Type B pancreatic cell (in vitro differentiated cells): ENCODE measurements at regions not wholly inside any gene's neighbourhood (a gene's known extent, or its start where the extent isn't known, plus 50 kb on each side); places are given as distances from the start of the nearest gene placed in this dataset.

ENCODE experiments used
- DNase-seq: peaks from one replicate; pipeline ENCODE4 v3.0.0; 2021; ENCODE audit warnings: mixed read lengths; ENCODE audit not compliant: unreplicated experiment; ENCODE audit errors: extremely low spot score
- H3K27ac Mint-ChIP-seq: 2 replicates; pipeline ENCODE4 v1.8.0; 2021; ENCODE audit warnings: mild to moderate bottlenecking, mixed read lengths
- H3K27me3 Mint-ChIP-seq: 2 replicates; pipeline ENCODE4 v1.8.0; 2021; ENCODE audit warnings: mixed read lengths
- H3K36me3 Mint-ChIP-seq: 2 replicates; pipeline ENCODE4 v1.8.0; 2021; ENCODE audit warnings: mixed read lengths
- H3K4me1 Mint-ChIP-seq: one replicate; pipeline ENCODE4 v1.8.0; 2021; ENCODE audit warnings: mixed read lengths; ENCODE audit not compliant: unreplicated experiment
- H3K4me3 Mint-ChIP-seq: 2 replicates; pipeline ENCODE4 v1.8.0; 2021; ENCODE audit warnings: mild to moderate bottlenecking, mixed read lengths
- H3K9me3 Mint-ChIP-seq: 2 replicates; pipeline ENCODE4 v1.8.0; 2021; ENCODE audit warnings: mixed read lengths
- TF ChIP-seq, protein P1 (sequence below): fragments of 200-600 bp; sonication (generic); conservative IDR thresholded peaks from 2 replicates; pipeline ENCODE4 v1.5.0; 2021; ENCODE audit warnings: antibody characterized with exemption, mild to moderate bottlenecking

DNA sequence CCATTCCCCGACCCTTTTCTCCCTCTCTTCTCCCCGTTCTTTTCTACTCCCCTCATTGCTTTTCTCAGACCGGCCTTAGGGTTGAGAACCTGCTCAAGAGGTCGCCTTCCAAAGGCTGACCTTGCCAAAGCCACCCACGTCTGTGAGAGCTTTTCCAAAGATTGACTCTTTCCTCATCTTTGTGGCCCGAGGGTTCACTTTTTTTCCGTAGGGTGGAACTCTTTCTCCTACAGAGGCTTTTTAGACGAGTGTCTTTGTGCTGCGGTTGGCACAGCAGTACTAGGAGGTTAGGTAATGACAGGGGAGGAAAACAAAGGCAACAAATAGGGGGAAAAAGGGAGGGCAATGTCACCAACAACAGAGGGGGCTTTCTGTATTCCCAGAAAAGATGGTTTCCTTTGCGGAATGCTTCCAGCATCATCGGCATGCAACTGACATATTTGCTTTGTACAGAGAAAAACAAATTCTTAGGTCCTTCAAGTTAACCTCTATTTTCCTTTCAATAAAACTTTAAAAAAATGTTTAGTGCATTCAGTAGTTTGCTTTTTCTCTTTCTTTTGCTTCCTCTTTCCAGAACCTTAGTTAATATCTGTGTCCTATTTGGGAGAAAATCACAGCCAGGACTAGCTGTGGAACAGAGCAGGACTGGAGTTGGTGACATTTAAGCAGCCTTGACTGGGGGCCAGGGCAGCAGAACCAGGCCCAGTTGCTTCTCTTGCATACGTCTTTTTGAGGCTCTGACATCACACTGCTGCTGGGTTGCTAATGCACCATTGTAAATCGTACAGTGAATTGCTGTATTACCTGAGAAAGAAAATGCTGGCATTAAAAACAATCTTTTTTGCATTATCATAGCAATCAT lies 188.1 kb upstream of the FANCL start:
- no peaks in the 10 kb centered on the region for H3K9me3 Mint-ChIP-seq
- TF ChIP-seq, protein P1, sequence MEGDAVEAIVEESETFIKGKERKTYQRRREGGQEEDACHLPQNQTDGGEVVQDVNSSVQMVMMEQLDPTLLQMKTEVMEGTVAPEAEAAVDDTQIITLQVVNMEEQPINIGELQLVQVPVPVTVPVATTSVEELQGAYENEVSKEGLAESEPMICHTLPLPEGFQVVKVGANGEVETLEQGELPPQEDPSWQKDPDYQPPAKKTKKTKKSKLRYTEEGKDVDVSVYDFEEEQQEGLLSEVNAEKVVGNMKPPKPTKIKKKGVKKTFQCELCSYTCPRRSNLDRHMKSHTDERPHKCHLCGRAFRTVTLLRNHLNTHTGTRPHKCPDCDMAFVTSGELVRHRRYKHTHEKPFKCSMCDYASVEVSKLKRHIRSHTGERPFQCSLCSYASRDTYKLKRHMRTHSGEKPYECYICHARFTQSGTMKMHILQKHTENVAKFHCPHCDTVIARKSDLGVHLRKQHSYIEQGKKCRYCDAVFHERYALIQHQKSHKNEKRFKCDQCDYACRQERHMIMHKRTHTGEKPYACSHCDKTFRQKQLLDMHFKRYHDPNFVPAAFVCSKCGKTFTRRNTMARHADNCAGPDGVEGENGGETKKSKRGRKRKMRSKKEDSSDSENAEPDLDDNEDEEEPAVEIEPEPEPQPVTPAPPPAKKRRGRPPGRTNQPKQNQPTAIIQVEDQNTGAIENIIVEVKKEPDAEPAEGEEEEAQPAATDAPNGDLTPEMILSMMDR, result no peak
- H3K27me3 Mint-ChIP-seq, result peaks cover 7% of the 10 kb centered on the region
- H3K4me3 Mint-ChIP-seq, result peak overlapping the region; percentile 97
- no peaks in the 10 kb centered on the region for H3K36me3 Mint-ChIP-seq
- peaks cover 10% of the 10 kb centered on the region for H3K4me1 Mint-ChIP-seq
- DNase-seq, result no peak
- H3K27ac Mint-ChIP-seq, result peak overlapping the region; percentile 87

GRCh38 chr2:58428096-58429013 lies 187.2 kb upstream of the FANCL start:
- H3K36me3 Mint-ChIP-seq, result no peaks in the 10 kb centered on the region
- H3K4me1 Mint-ChIP-seq, result peaks cover 10% of the 10 kb centered on the region
- H3K27me3 Mint-ChIP-seq, result peaks cover 7% of the 10 kb centered on the region
- no peaks in the 10 kb centered on the region for H3K9me3 Mint-ChIP-seq
- H3K4me3 Mint-ChIP-seq, result peak overlapping the region; percentile 97
- TF ChIP-seq, protein P1, result peak; percentile 33
- peak; percentile 78 for DNase-seq
- peak overlapping the region; percentile 94 for H3K27ac Mint-ChIP-seq

DNA sequence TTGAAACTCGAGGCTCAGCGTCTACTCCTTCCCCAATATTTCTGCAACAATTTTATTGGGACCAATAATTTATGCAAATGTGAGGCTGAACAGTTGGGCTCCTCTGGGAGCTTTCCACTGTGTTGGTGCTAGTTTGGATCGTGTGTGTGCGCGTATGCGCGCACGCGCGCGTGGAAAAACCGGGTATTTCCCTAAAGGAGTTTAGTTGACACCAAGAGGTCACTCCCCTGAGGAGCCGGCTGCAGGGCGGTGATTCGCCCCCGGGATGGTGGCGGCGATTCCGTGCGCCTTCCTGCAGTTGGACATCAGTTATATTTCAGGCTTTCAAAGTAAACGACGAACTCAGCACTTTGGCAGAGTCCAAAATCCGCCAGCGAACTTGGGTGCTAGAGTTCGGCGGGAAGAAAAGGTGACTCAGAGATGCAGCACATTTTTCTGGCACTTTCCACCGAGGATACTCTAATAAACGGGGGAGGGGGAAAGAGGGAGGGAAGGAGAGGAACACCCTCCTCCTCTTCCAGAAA lies 186.5 kb upstream of the FANCL start:
- peak; percentile 74 for DNase-seq
- Mint-ChIP-seq H3K27me3 (peaks cover 7% of the 10 kb centered on the region), H3K9me3 (no peaks in the 10 kb centered on the region), H3K4me3 (peak overlapping the region; percentile 94), H3K36me3 (no peaks in the 10 kb centered on the region), H3K4me1 (peaks cover 10% of the 10 kb centered on the region), H3K27ac (peak overlapping the region; percentile 94)
- TF ChIP-seq, protein P1, result no peak

- Mint-ChIP-seq H3K36me3 (no peaks in the 10 kb centered on the region), H3K9me3 (no peaks in the 10 kb centered on the region), H3K4me3 (no peak overlapping the region), H3K27me3 (peaks cover 10% of the 10 kb centered on the region), H3K27ac (no peak overlapping the region), H3K4me1 (peaks cover 10% of the 10 kb centered on the region)
- no peak for DNase-seq
- TF ChIP-seq, protein P1, result no peak
Measured at GRCh38 chr2:58425368-58425767, 184.2 kb upstream of the FANCL start.

DNA sequence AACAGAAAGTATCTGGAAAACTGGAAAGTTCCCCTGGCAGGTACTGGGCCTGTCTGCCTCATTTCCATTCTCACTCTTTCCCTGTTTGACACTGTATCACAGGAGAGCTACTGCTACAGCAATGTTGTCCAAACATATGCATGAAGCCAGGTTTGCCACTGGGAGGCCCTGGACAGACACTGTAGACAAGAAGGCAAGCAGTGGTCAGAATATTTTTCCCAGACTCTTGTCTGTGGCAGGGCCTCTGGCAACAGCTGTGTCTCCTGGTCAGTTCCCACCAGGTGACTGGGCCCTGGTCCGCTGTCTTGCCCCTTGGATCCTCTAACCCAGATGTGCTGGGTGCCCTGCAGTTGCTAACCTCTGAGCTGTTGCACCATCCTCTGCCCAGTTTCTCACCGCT lies 178.9 kb upstream of the FANCL start:
- Mint-ChIP-seq H3K9me3 (no peaks in the 10 kb centered on the region), H3K27ac (no peak overlapping the region), H3K36me3 (no peaks in the 10 kb centered on the region), H3K27me3 (peaks cover 3% of the 10 kb centered on the region), H3K4me1 (no peaks in the 10 kb centered on the region), H3K4me3 (no peak overlapping the region)
- no peak for DNase-seq
- TF ChIP-seq, protein P1, result no peak
